ENCODE measurements at regions not wholly inside any gene's neighbourhood (a gene's known extent, or its start where the extent isn't known, plus 50 kb on each side); places are given as distances from the start of the nearest gene placed in this dataset.
A peak's percentile ranks its signal among the peaks of the same experiment; 100 is the strongest.

GRCh38 chr4:8687083-8687482 is 94.5 kb downstream of the CPZ start:
- no peak overlapping the region for H3K4me3 ChIP-seq
- H3K36me3 ChIP-seq, result no peaks in the 10 kb centered on the region
- DNase-seq, result peak; percentile 21
- intact Hi-C loops (cut with DNase I), result no loop called here
- no peak overlapping the region for H3K27ac ChIP-seq
- 89 to 94% methylated on average over 1 of the region's 1 CpG for WGBS, 2 donors
- H3K27me3 ChIP-seq, result peaks cover 10 to 42% (median 22%) of the 10 kb centered on the region in 3 donors
- H3K4me1 ChIP-seq, result peaks cover 0 to 8% (median 0%) of the 10 kb centered on the region in 4 donors
- TF ChIP-seq EP300 (IDR thresholded peaks at IDR 0.05), result no peak
- no peaks in the 10 kb centered on the region for H3K9me3 ChIP-seq

- H3K27me3 ChIP-seq, result peaks cover 10 to 42% (median 22%) of the 10 kb centered on the region in 3 donors
These were observed 93.3 kb downstream of the CPZ start for GRCh38 chr4:8685831-8686230.

GRCh38 chr4:8683462-8683861 is 90.9 kb downstream of the CPZ start:
- no peak for DNase-seq
- H3K27ac ChIP-seq, result no peak overlapping the region
- peaks cover 4 to 24% (median 11%) of the 10 kb centered on the region in 3 donors for H3K27me3 ChIP-seq
- H3K4me1 ChIP-seq, result peaks cover 0 to 8% (median 0%) of the 10 kb centered on the region in 4 donors
- no peaks in the 10 kb centered on the region for H3K36me3 ChIP-seq
- no peak overlapping the region for H3K4me3 ChIP-seq
- no peak for TF ChIP-seq POLR2A (IDR thresholded peaks at IDR 0.05)
- 93 to 97% methylated on average over 5 of the region's 5 CpGs for WGBS, 2 donors
- intact Hi-C loops (cut with DNase I), result no loop called here
- no peaks in the 10 kb centered on the region for H3K9me3 ChIP-seq

More at GRCh38 chr4:8685831-8686230, 93.3 kb downstream of the CPZ start:
- Histone ChIP-seq H3K9me3 (no peaks in the 10 kb centered on the region), H3K27ac (no peak overlapping the region), H3K4me1 (peaks cover 0 to 8% (median 0%) of the 10 kb centered on the region in 4 donors), H3K4me3 (no peak overlapping the region), H3K36me3 (no peaks in the 10 kb centered on the region)
- DNase-seq, result peak; percentile 38
- TF ChIP-seq POLR2A (IDR thresholded peaks at IDR 0.05) (no peak), EP300 (IDR thresholded peaks at IDR 0.05) (no peak), POLR2AphosphoS5 (IDR thresholded peaks at IDR 0.05) (no peak)
- TF ChIP-seq, protein P1, sequence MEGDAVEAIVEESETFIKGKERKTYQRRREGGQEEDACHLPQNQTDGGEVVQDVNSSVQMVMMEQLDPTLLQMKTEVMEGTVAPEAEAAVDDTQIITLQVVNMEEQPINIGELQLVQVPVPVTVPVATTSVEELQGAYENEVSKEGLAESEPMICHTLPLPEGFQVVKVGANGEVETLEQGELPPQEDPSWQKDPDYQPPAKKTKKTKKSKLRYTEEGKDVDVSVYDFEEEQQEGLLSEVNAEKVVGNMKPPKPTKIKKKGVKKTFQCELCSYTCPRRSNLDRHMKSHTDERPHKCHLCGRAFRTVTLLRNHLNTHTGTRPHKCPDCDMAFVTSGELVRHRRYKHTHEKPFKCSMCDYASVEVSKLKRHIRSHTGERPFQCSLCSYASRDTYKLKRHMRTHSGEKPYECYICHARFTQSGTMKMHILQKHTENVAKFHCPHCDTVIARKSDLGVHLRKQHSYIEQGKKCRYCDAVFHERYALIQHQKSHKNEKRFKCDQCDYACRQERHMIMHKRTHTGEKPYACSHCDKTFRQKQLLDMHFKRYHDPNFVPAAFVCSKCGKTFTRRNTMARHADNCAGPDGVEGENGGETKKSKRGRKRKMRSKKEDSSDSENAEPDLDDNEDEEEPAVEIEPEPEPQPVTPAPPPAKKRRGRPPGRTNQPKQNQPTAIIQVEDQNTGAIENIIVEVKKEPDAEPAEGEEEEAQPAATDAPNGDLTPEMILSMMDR (IDR thresholded peaks at IDR 0.05), result no peak
- 81 to 82% methylated on average over 6 of the region's 6 CpGs for WGBS, 2 donors
- intact Hi-C loops (cut with DNase I), result no loop called here

- Histone ChIP-seq H3K36me3 (no peaks in the 10 kb centered on the region), H3K9me3 (peaks cover 0 to 2% (median 0%) of the 10 kb centered on the region in 4 donors), H3K27me3 (peaks cover 0 to 17% (median 4%) of the 10 kb centered on the region in 3 donors), H3K4me3 (no peak overlapping the region), H3K27ac (no peak overlapping the region), H3K4me1 (peaks cover 0 to 8% (median 0%) of the 10 kb centered on the region in 4 donors)
- DNase-seq, result peak; percentile 46
- WGBS, 2 donors, result 56 to 62% methylated on average over 10 of the region's 10 CpGs
- TF ChIP-seq POLR2AphosphoS5 (IDR thresholded peaks at IDR 0.05) (no peak), POLR2A (IDR thresholded peaks at IDR 0.05) (no peak), EP300 (IDR thresholded peaks at IDR 0.05) (no peak)
- intact Hi-C loops (cut with DNase I), result no loop called here
These were observed 90.2 kb downstream of the CPZ start for GRCh38 chr4:8682725-8683124.

DNA sequence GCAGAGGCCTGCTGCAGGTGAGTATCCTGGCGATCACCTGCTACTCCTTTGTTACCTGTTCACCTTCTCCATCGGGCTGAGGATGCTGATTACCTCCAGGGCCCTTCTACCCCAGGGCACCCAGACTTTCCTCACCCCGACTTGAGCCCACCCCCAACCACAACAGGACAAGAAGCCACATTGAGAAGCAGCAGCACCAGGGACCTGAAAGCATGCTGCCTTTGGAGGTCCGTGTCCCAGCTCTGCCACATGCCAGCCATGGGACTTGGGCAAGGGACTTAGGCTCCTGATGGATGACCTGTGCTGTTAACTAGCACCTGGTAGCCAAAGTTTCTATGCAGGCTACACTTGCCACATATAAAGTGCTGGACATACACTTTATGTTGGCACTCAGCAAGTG is 89.7 kb downstream of the CPZ start:
- TF ChIP-seq, protein P1 (IDR thresholded peaks at IDR 0.05), result no peak
- TF ChIP-seq POLR2A (IDR thresholded peaks at IDR 0.05) (no peak), POLR2AphosphoS5 (IDR thresholded peaks at IDR 0.05) (no peak), EP300 (IDR thresholded peaks at IDR 0.05) (no peak)
- Histone ChIP-seq H3K4me3 (no peak overlapping the region), H3K27me3 (peaks cover 0 to 13% (median 0%) of the 10 kb centered on the region in 3 donors), H3K9me3 (peaks cover 0 to 2% (median 0%) of the 10 kb centered on the region in 4 donors), H3K27ac (no peak overlapping the region), H3K36me3 (no peaks in the 10 kb centered on the region), H3K4me1 (peaks cover 0 to 8% (median 0%) of the 10 kb centered on the region in 4 donors)
- intact Hi-C loops (cut with DNase I), result no loop called here
- WGBS, 2 donors, result 68 to 81% methylated on average over 4 of the region's 4 CpGs
- DNase-seq, result no peak

- no peaks in the 10 kb centered on the region for H3K36me3 ChIP-seq
- H3K27ac ChIP-seq, result no peak overlapping the region
- H3K27me3 ChIP-seq, result peaks cover 0 to 7% (median 0%) of the 10 kb centered on the region in 3 donors
- TF ChIP-seq, protein P1 (IDR thresholded peaks at IDR 0.05), result no peak
- TF ChIP-seq EP300 (IDR thresholded peaks at IDR 0.05) (no peak), POLR2AphosphoS5 (IDR thresholded peaks at IDR 0.05) (no peak)
- peak; percentile 32 for DNase-seq
- 64 to 67% methylated on average over 11 of the region's 11 CpGs for WGBS, 2 donors
- H3K4me1 ChIP-seq, result peaks cover 0 to 8% (median 0%) of the 10 kb centered on the region in 4 donors
- intact Hi-C loops (cut with DNase I), result no loop called here
- no peak overlapping the region for H3K4me3 ChIP-seq
- H3K9me3 ChIP-seq, result peaks cover 0 to 2% (median 0%) of the 10 kb centered on the region in 4 donors
These were observed 88.8 kb downstream of the CPZ start for GRCh38 chr4:8681391-8681790.
